ENCODE measurements at regions not wholly inside any gene's neighbourhood (a gene's known extent, or its start where the extent isn't known, plus 50 kb on each side); places are given as distances from the start of the nearest gene placed in this dataset.

GRCh38 chr2:138421971-138422335, 79.6 kb upstream of the SPOPL start:
- no peaks in the 10 kb centered on the region for H4K20me1 ChIP-seq (replicated peaks; ENCODE audit: insufficient read depth)
- peaks cover 11% of the 10 kb centered on the region; the same call in 1 of the 2 replicates for H3K36me3 ChIP-seq (ENCODE audit: insufficient read depth)
- Mint-ChIP-seq H3K27me3 (ENCODE audit: insufficient read depth, low read depth, poor library complexity) (no peaks in the 10 kb centered on the region), H3K9me3 (peaks cover 29% of the 10 kb centered on the region), H3K36me3 (ENCODE audit: low read depth) (peaks cover 28% of the 10 kb centered on the region), H3K4me1 (peaks cover 9% of the 10 kb centered on the region; the same call in 2 of the 3 replicates), H3K27ac (no peak overlapping the region), H3K4me3 (no peak overlapping the region)
- no peak overlapping the region; the same call in 1 of the 2 replicates for H2AFZ ChIP-seq
- H3K4me2 ChIP-seq, result no peak overlapping the region
- H3K27me3 ChIP-seq (ENCODE audit: insufficient read depth), result no peaks in the 10 kb centered on the region
- H3K79me2 ChIP-seq (replicated peaks; ENCODE audit: insufficient read depth), result no peaks in the 10 kb centered on the region
- no peaks in the 10 kb centered on the region for H3F3A ChIP-seq (replicated peaks; ENCODE audit: low read depth)
- TF ChIP-seq CREB1 (CRISPR knock-in tag; IDR thresholded peaks at IDR 0.05; ENCODE audit: low read depth), result no peak
- no peak for TF ChIP-seq REST (IDR thresholded peaks at IDR 0.05; ENCODE audit: unreplicated experiment)
- no peak for TF ChIP-seq ZNF331 (CRISPR knock-in tag; IDR thresholded peaks at IDR 0.05; ENCODE audit: low read depth)
- TF ChIP-seq EZH2phosphoT487 (IDR thresholded peaks at IDR 0.05; ENCODE audit: unreplicated experiment), result no peak
- TF ChIP-seq CTCF (conservative IDR thresholded peaks at IDR 0.05; ENCODE audit: low read depth in 2 of 2), result no peak
- no peak for TF ChIP-seq EZH2 (IDR thresholded peaks at IDR 0.05; ENCODE audit: low read depth, unreplicated experiment)
- TF ChIP-seq ZNF462 (CRISPR knock-in tag; IDR thresholded peaks at IDR 0.05), result no peak
- no peak for TF ChIP-seq POLR2AphosphoS5 (IDR thresholded peaks at IDR 0.05; ENCODE audit: low read depth)
- TF ChIP-seq JUNB (IDR thresholded peaks at IDR 0.05; ENCODE audit: unreplicated experiment), result no peak
- no peak for TF ChIP-seq ETS1 (IDR thresholded peaks at IDR 0.05)
- TF ChIP-seq ZNF114 (CRISPR knock-in tag; IDR thresholded peaks at IDR 0.05), result no peak
- TF ChIP-seq STAT1 (IDR thresholded peaks at IDR 0.05; ENCODE audit: unreplicated experiment), result no peak
- no peak for TF ChIP-seq NANOG (IDR thresholded peaks at IDR 0.05; ENCODE audit: borderline replicate concordance)
- no peak overlapping the region for H3K4me3 ChIP-seq
- DNase-seq (ENCODE audit: low spot score), result no peak
- no peak for ATAC-seq
- no peak overlapping the region for H3K27ac ChIP-seq (ENCODE audit: low read depth)
- no peaks in the 10 kb centered on the region for H3K4me1 ChIP-seq (ENCODE audit: insufficient read depth)
- H3K9me2 ChIP-seq (ENCODE audit: insufficient read depth), result no peaks in the 10 kb centered on the region; the same call in 1 of the 2 replicates

All from GM23338 (cell line).